GM10266 (cell line): ENCODE measurements at regions not wholly inside any gene's neighbourhood (a gene's known extent, or its start where the extent isn't known, plus 50 kb on each side); places are given as distances from the start of the nearest gene placed in this dataset.

Source experiments
- DNase-seq: peaks from one replicate; pipeline ENCODE4 v3.0.0; 2012; ENCODE audit errors: extremely low spot score
- CTCF ChIP-seq: IDR thresholded peaks from 2 replicates; pipeline ENCODE4 v1.5.1; 2012; ENCODE audit warnings: mild to moderate bottlenecking, low read depth; ENCODE audit not compliant: control insufficient read depth, insufficient read depth; ENCODE audit errors: missing control alignments

DNA sequence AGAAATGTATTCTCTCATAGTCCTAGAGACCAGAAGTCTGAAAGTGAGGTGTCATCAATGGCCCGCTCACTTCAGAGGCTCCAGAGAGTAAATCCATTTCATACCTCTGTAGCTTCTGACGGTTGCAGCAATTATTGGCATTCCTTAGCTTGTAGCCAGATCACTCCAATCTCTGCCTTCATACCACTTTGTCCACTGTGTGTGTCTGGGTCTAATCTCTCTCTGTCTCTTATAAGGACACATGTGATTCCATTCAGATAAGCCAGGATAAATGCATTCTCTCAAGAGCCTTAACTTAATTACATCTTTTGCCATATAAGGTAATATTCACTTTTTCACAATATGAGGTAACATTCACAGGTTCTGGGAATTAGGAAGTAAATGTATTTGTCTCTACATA lies 365.7 kb downstream of the GXYLT1 start:
- DNase-seq, result no peak
- no peak for TF ChIP-seq CTCF

DNA sequence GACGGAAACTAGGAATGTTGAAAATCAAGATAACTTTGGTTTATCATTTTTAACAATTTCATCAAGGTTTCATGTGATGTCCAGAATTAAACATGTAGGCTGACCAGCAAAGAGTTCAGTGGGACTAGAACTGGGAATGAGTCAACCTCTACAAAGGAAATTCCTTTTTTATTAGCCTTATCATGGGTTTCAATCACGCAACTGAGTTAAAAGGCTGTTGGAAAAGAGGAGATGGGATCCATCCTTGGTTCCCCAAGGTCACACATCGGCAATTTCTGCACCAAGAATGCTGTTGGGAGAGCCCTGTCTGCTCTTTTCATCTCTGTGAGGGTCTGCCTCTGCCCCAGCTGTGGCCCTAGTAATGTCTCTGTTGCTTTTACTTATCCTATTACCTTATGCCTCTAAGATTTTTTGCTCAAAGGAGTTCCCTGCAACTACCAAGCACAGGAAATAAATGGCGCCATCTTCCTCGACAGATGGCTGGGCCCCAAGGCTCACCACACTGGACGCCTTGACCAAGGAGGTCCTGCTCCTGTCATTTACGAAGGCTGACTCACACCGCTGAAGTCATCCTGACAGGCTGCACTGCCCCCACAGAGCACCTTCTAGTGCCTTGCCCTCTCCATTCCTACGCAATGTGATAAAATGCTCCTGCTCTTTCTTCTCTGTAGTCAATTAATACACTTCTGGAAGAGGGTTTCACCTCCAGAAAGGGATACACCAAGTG lies 367.4 kb downstream of the GXYLT1 start:
- no peak for TF ChIP-seq CTCF
- DNase-seq, result no peak

DNA sequence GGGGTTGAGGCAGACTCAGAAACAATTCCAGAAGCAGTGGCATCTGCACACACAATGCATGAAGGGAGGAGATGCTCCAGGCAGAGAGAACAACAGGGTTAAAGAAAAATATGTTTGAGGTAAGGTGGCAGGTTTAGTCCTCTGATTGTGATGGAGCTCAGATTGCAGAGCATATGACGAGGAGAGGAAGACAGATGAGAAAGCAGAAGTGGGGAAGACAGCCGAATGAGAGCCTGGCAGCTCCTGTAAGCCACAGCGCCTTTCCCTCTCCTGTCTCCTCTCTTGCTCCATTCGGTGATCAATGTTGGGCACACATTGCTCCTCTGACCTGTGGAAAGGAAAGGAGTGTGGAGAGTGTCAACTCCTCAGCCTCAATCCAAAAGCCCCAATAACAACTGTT lies 372.2 kb downstream of the GXYLT1 start:
- TF ChIP-seq CTCF, result no peak
- DNase-seq, result no peak

DNA sequence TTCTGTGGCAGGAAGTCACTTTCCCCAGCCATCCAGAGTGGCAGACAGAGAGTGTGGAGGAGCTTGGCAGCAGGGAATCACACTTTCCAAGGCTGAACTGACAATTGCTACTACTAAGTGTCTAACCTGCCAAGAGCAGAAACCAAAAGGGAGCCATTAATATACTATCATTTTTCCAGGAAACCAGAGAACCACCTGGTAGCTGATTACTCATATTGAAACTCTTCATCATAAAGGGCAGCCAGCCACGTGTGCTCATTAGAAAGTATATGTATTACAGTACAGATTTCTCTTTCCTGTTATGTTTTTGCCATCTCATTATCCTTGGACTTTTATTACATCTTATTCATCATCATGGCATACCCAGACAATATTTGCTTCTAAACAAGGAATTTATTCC lies 374.9 kb downstream of the GXYLT1 start:
- TF ChIP-seq CTCF, result no peak
- no peak for DNase-seq

GRCh38 chr12:41768456-41768855 lies 376.2 kb downstream of the GXYLT1 start:
- no peak for DNase-seq
- TF ChIP-seq CTCF, result no peak

- no peak for TF ChIP-seq CTCF
- DNase-seq, result no peak
These were observed 382.0 kb downstream of the GXYLT1 start for GRCh38 chr12:41762691-41763090.

- no peak for TF ChIP-seq CTCF
- no peak for DNase-seq
These were observed 399.1 kb downstream of the GXYLT1 start for GRCh38 chr12:41745593-41745992.
